HG02840 (cell line): ENCODE measurements at regions not wholly inside any gene's neighbourhood (a gene's known extent, or its start where the extent isn't known, plus 50 kb on each side); places are given as distances from the start of the nearest gene placed in this dataset.
"Not testable (repeated sequence)": the region's sequence is repeated elsewhere in the genome, so short reads cannot be mapped to it uniquely, and the experiment has no call there.

Experiments
- ATAC-seq: cut with Tn5 transposase; IDR thresholded peaks from one replicate; pipeline ENCODE4 v1.9.1; 2021; ENCODE audit warnings: mild to moderate bottlenecking, moderate library complexity, moderate number of reproducible peaks; ENCODE audit not compliant: unreplicated experiment, low FRiP score

DNA sequence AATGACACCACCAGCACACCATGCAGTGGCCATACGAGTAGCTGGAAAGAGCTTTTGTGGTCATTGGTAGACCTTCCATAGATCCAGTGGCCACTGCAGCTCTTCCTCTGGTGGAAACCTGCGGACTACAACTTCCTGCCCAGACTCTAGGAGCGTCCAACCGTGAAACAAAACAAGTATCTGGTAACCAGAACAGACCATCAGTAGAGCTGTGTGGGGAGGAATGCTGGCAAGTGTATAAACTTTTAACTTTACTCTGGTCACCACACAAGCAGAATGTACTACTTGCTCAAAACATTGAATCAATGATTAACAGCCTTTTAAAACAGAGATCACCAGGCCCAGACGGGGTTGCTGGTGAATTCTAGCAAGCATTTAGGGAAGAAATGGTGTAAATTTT is 154.7 kb upstream of the DGKB start:
- no peak for ATAC-seq

- not testable (repeated sequence) for ATAC-seq
Observed at GRCh38 chr7:15054304-15054703, 151.8 kb upstream of the DGKB start.

GRCh38 chr7:15049157-15049556 is 146.6 kb upstream of the DGKB start:
- ATAC-seq = no peak

GRCh38 chr7:15046861-15047260 is 144.3 kb upstream of the DGKB start:
- ATAC-seq = no peak

DNA sequence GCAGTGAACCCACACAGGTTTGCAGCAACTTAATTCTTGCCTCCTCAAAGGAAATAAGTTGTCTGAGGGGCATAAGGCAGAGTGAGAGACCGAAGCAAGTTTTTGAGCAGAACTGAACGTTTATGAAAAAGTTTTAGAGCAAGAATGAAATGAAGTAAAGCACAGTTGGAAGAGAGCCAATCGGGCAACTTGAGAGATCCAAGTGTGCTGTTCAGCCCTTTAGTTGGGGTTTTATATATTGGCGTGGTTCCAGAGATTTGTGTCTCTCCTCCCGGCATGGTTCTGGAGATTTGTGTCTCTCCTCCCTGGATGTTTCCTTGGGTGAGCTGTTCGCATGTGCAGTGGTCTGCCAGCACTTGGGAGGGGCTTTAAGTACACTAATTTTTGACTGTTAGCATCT is 141.4 kb upstream of the DGKB start:
- no peak for ATAC-seq

DNA sequence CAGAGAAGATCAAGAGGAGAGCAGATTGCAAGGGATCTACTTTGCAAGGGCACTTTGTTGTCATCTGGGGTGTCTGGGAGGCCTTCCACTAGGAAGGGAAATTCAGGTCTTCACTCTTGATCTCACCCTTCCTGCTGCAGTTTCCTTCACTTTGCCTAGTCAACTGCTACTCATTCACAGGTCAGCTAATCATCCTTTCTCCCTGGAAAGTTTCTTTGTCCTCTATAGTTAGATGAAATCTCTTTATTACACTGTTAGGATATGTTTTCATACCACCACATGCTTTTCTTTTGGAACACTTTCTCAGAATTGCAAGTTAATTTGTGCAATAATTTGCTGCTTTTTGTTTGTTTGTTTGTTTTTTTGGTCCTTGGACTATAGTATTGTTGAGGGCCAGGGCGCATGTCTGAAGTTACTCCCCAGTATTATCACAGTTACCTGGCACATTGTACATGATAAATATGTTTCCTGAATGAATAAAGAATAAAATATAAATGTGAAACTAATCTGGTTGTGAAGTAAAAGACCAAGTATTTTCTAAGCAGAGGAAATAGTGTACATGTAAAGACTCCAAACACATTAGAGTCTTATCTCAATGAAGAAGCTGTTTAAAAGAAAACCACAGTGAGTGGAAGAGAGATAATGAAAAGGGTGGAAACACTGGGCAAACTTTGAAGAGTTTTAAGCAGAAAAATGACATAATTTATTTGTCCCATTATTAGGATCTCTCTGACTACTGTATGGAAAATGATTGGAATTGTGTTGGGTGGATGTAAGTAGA is 139.9 kb upstream of the DGKB start:
- ATAC-seq = no peak

GRCh38 chr7:15041226-15041625 is 138.7 kb upstream of the DGKB start:
- no peak for ATAC-seq

DNA sequence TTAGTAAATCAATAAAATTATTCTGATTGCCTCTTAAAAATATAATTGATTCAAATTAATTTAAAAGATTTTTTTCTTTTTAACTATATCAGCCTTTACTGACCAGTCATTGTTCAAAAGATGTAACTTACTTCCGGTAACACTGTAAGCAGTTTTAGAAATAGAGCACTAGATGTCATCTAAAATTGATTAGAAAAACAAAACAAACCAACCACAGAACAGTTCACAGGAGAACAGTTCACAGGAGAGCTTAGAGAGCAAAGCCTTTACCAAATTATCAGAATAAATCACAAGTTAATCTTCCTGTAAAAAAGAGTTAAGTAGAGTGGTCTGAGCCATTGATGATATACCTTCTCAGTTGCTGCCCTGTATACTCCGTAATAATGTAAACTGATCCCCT is 133.3 kb upstream of the DGKB start:
- no peak for ATAC-seq

DNA sequence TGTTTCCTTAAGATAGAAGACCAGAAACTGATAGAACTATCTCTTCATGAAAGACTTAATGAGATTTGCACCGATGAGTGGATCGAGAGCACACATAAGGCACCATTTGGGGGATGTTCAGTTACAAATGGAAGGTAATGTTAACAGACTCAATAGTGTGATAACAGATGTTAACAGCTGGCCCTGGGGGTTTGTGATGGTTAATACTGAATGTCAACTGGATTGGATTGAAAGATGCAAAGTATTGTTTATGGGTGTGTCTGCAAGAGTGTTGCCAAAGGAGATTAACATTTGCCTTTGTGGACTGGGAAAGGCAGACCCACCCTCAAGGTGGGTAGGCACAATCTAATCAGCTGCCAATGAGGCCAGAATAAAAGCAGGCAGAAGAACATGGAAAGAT is 130.5 kb upstream of the DGKB start:
- no peak for ATAC-seq

DNA sequence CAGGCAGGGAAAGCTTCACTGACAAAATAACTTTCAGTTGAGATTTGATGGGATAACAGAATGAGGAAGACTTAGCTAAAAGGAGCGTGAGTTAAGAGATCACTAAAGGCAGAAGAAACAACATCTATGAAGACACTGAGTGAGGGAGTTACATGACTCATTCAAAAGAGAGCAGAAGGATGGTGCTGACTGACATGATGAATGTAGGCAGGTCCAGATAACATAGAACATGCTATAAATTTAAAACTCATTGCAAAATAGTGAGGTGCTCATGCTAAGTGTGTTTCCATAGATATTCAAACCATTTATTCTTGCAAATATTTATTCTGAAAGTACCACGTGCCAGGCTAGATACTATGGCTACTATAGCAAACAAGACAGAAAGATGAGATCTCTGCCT is 116.4 kb upstream of the DGKB start:
- no peak for ATAC-seq

DNA sequence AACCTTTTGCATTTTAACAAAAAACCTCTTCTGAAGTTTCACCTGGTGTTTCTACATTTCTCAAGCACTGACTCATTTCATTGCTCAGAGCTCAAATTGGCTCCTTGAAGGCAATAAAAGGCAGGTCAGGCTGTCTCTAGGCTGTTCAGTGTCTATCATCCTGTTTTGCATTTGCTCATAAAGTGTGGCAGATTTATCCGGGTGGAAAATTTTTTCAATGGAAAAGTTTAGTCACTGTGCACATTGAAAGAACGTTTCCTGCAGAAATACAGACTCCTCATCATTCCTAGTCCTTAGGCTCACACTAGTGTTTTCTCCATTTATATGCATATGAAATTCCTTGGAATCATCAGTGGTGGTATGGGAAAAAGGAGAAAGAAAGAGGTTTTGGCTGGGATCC is 114.2 kb upstream of the DGKB start:
- ATAC-seq = no peak

GRCh38 chr7:15016315-15016667 is 113.7 kb upstream of the DGKB start:
- ATAC-seq = no peak

GRCh38 chr7:15015545-15016314 is 113.2 kb upstream of the DGKB start:
- peak; percentile 91 for ATAC-seq

GRCh38 chr7:15012135-15012534 is 109.6 kb upstream of the DGKB start:
- ATAC-seq = no peak

DNA sequence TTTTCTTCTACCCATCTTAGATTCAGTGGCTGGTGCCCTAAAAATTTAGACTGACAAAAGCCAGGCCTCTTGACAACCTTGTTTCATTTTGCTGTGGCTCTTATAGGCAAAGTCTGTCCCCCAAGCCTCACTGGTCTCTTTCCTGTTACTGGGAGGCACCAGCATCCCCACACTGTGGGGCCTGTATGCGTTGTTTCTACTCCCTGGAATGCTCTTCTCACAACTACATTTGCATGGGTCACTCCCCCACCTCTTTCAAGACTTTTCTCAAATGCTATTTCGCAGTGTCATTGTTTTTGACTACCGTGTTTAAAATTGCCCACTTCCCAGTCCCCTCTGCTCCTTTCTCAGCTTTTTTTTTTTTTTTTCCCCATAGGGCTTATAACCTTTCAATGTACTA is 108.7 kb upstream of the DGKB start:
- no peak for ATAC-seq

GRCh38 chr7:15007507-15007906 is 105.0 kb upstream of the DGKB start:
- ATAC-seq = no peak

DNA sequence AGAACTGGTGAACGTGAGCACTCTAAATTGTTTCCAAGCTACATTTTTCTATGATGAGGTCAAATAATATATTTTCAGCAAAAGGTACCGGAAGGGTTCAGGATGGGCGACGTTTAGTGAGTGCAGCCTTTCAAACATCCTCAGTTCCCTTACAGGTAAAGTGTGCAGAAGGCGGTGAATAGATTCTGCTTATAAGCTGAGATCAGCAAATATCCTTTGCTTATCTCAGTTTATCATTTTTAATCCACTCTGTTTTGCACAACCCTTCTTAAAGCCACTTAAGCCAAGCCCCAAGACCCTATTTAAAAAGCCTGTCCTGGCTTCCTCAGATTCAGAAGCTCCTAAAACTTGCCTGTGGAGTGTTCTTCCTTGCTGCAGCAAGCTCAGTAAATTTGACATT is 103.1 kb upstream of the DGKB start:
- ATAC-seq = no peak

- ATAC-seq = no peak
Observed at GRCh38 chr7:15000157-15000556, 97.6 kb upstream of the DGKB start.

DNA sequence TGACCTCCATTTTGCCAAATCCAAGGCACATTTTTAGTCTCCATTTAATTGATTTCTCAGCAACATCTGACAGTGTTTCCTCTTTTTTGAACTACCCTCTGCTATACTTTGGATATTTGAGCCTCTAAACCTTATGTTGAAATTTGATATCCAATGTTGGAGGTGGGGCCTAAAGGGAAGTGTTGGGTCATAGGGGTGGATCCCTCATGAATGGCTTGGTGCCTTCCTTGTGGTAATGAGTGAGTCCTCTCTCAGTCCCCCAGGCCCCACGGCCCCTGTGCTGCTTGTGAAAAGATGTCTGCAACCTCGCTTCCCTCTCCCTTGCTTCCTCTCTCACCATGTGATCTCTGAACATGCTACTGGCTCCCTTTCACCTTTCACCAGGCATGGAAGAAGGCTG is 96.8 kb upstream of the DGKB start:
- ATAC-seq = no peak

DNA sequence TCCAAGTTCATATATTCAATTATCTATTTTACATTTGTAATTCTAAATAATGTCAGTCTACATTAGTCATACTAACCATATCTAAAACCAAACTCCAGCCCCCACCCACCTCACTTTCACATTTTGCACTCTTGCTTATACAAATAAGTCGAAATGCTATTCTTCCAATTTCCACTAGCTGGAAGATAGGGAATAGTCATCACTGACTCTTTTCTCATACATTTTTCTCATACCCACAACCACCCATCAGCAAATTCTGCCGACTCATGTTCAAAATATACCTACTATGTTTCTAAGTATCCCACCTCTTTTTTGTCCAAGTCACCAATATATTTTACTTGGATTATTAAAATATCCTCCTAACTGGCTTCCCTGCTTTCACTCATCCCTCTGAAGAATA is 93.2 kb upstream of the DGKB start:
- no peak for ATAC-seq

DNA sequence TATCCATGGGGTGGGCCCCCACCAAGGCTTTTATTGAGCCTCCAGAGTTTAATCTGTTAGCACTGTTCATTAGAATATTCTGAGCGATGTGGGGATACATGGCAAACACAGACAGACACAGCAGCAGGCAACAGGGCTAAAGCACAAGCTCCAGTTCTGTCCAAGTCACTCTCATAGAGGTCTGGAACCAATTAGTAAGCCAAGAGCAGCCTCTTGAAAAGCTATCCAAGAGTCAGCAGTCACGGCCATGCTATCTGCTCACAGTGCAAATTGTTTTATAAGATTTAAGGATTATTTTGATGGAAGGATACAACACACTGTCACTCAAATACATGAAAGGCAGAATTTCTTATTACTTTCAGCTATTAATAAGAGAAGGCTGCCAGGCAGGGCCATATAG is 86.4 kb upstream of the DGKB start:
- no peak for ATAC-seq

GRCh38 chr7:14978687-14979086 is 76.1 kb upstream of the DGKB start:
- no peak for ATAC-seq
